Uterus (tissue), 3 donors: ENCODE measurements at regions not wholly inside any gene's neighbourhood (a gene's known extent, or its start where the extent isn't known, plus 50 kb on each side); places are given as distances from the start of the nearest gene placed in this dataset.

ENCODE experiments used
- DNase-seq, 2 donors: peaks; one replicate each; pipeline ENCODE4 v3.0.0-alpha.2; 2019 to 2020
- H3K27ac ChIP-seq, 2 donors: fragments of 200-600 bp; sonication (generic); 1 replicate in 1 of 2; 2 replicates in 1 of 2; pipeline ENCODE4 v1.5.1; 2016 to 2018
- H3K27me3 ChIP-seq, 2 donors: fragments of 200-600 bp; sonication (generic); one replicate each; pipeline ENCODE4 v1.5.1; 2018 to 2019; ENCODE audit warnings: control low read depth in 1 of 2
- H3K36me3 ChIP-seq, 2 donors: fragments of 200-600 bp; sonication (generic); one replicate each; pipeline ENCODE4 v1.5.1; 2019; ENCODE audit warnings: control low read depth in 1 of 2
- H3K4me1 ChIP-seq, 2 donors: fragments of 200-600 bp; sonication (generic); one replicate each; pipeline ENCODE4 v1.5.1; 2018 to 2019; ENCODE audit warnings: control low read depth in 1 of 2
- H3K4me3 ChIP-seq, 2 donors: fragments of 200-600 bp; sonication (generic); 1 replicate in 1 of 2; 2 replicates in 1 of 2; pipeline ENCODE4 v1.5.1; 2018 to 2019; ENCODE audit warnings: mild to moderate bottlenecking in 1 of 2
- H3K9me3 ChIP-seq, 2 donors: fragments of 200-600 bp; sonication (generic); one replicate each; pipeline ENCODE4 v1.5.1; 2019; ENCODE audit warnings: control low read depth in 1 of 2
- POLR2A ChIP-seq, 2 donors: fragments of 450-650 bp; IDR thresholded peaks; one replicate each; pipeline ENCODE4 v1.6.1; 2016; ENCODE audit warnings: antibody characterized with exemption in 2 of 2, mild to moderate bottlenecking in 1 of 2, moderate library complexity in 1 of 2
- intact Hi-C: fragments of 100-400 bp; cut with DNase I; formaldehyde crosslinking; loops from one replicate; pipeline ENCODE4 v1.15.1; 2023; ENCODE audit warnings: low total_unique reads
- TF ChIP-seq, protein P1 (sequence below), 4 experiments: fragments of 200-600 bp in 2 of 4; fragments of 450-650 bp in 2 of 4; sonication (generic) in 2 of 4; IDR thresholded peaks; one replicate each; pipeline ENCODE4 v1.5.1; 2016 to 2019; ENCODE audit warnings: antibody characterized with exemption in 4 of 4, mild to moderate bottlenecking in 2 of 4, moderate library complexity in 1 of 4
- donor health status: DM: yes; HTN: yes; CAD: no.

DNA sequence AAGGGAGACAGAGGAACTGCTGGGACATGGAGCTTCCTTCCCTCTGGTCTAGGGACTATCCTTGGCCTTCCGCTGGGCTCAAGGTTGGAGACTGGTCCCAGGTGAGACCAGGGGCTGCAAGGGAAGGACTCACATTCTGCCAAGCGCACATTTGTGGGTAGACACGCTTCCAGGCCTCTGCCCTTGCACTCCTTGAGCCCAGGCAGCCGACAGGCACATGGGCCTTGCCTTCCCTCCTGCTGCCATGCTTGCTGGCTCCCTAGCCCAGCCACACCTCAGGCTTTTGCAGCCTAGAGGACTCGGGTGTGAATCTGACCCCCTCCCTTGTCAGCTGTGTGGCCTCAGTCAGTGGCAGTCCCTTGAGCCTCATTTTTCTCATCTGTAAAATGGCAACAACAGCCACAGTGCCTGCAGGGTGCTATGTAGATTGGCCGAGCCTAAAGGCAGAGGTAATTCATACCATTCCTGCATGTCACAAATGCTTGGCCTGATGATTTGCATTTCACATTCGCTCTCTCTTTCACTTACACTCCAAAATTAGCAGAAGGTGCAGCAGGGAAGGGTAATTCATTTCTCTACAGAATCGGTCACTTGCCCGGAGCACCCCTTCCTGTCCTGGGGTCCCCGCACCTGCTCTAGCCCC, 57.6 kb upstream of the NECTIN1 start:
- TF ChIP-seq, protein P1, sequence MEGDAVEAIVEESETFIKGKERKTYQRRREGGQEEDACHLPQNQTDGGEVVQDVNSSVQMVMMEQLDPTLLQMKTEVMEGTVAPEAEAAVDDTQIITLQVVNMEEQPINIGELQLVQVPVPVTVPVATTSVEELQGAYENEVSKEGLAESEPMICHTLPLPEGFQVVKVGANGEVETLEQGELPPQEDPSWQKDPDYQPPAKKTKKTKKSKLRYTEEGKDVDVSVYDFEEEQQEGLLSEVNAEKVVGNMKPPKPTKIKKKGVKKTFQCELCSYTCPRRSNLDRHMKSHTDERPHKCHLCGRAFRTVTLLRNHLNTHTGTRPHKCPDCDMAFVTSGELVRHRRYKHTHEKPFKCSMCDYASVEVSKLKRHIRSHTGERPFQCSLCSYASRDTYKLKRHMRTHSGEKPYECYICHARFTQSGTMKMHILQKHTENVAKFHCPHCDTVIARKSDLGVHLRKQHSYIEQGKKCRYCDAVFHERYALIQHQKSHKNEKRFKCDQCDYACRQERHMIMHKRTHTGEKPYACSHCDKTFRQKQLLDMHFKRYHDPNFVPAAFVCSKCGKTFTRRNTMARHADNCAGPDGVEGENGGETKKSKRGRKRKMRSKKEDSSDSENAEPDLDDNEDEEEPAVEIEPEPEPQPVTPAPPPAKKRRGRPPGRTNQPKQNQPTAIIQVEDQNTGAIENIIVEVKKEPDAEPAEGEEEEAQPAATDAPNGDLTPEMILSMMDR (IDR thresholded peaks at IDR 0.05) = no peak
- no peak for TF ChIP-seq POLR2A (IDR thresholded peaks at IDR 0.05)
- Histone ChIP-seq H3K4me3 (no peak overlapping the region), H3K9me3 (no peaks in the 10 kb centered on the region), H3K27me3 (no peaks in the 10 kb centered on the region), H3K4me1 (no peaks in the 10 kb centered on the region), H3K27ac (no peak overlapping the region), H3K36me3 (no peaks in the 10 kb centered on the region)
- intact Hi-C loops = no loop called here
- DNase-seq = no peak

DNA sequence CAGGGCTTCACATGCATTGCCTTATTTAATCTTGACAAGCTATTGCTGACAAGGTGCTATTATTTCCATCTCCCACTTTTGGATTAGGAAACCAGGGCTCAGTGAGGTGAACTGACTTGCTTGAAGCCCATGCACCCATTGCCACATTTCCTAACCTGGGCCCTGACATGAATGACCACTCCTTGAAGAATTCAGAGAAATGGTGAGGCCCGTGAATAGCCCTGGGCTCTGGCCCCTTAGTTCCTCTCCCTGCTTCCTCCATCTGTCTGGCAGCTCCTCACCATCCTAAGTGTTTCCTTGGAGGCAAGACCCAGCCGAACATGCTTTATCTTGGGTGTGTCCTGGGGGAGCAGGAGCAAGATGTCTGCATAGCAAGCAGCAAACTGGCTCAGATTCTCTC, 56.1 kb upstream of the NECTIN1 start:
- DNase-seq = no peak
- H3K9me3 ChIP-seq = no peaks in the 10 kb centered on the region
- no peak for TF ChIP-seq POLR2A (IDR thresholded peaks at IDR 0.05)
- TF ChIP-seq, protein P1 (IDR thresholded peaks at IDR 0.05) = no peak
- H3K4me3 ChIP-seq = no peak overlapping the region
- intact Hi-C loops = no loop called here
- H3K27ac ChIP-seq = no peak overlapping the region
- no peaks in the 10 kb centered on the region for H3K27me3 ChIP-seq
- no peaks in the 10 kb centered on the region for H3K36me3 ChIP-seq
- H3K4me1 ChIP-seq = no peaks in the 10 kb centered on the region

DNA sequence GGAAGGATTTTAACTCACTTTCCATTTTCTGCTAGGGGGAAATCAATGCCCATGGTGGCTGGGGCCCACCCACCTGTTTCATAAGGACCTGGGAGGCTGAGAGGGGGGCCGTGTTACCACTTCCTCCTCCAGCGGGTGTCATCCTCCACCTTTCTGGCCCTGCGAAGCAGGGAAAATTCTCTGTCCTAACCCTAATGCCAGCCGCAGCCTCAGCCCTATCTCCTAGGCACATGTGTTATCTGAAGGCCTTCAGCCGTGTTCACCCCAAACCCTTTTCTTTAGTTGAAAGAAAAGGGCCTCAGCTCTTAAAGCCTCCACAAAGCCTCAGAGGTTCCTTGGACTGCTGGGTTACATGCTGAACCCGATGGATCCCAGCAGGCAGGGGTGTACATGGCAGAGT, 55.4 kb upstream of the NECTIN1 start:
- no peak overlapping the region for H3K27ac ChIP-seq
- no peaks in the 10 kb centered on the region for H3K36me3 ChIP-seq
- H3K4me1 ChIP-seq = no peaks in the 10 kb centered on the region
- no peaks in the 10 kb centered on the region for H3K27me3 ChIP-seq
- intact Hi-C loops = no loop called here
- no peak for DNase-seq
- no peaks in the 10 kb centered on the region for H3K9me3 ChIP-seq
- no peak for TF ChIP-seq POLR2A (IDR thresholded peaks at IDR 0.05)
- TF ChIP-seq, protein P1 (IDR thresholded peaks at IDR 0.05) = no peak
- H3K4me3 ChIP-seq = no peak overlapping the region

DNA sequence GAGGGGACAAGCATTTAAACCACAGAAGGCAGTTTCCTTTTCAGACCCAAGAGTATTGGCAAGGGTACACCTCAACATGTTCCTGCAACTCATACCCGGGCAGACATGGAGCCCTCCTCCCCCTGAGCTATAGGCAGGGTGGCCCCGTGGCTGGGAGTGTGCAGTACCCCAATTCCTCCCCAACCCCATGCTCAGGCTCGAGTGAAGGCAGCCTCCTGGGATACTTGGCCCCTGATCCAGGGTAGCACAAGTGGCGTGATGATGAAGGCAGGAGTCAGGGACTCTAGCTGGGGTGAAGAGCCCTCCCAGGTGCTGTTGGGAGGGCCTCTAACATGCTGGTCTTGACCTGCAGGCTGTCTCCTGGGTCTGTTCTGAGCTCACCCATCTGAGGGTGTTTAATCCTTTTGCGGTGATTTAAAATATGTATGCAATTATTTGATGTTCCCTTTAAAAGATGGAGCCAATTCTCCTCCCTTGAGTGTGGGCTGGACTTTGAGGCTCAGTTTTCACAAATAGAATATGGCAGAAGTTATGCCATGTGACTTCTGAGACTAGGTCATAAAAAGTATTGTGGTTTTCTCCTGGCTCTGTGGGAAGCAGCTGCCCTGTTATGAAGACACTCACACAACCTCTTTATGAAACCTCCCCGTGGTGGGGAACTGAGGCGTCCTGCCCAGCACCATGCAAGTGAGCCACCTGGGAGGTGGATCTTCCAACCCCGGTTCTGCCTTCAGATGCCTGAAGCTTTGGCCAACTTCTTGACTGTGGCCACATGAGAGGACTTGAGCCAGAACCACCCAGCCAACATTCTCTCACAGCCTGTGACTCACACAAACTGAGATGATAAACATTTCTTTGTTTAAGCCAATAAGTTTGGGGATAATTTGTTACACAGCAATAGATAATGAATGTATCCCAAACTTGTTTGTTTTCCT, 54.7 kb upstream of the NECTIN1 start:
- intact Hi-C loops = no loop called here
- Histone ChIP-seq H3K9me3 (no peaks in the 10 kb centered on the region), H3K4me1 (no peaks in the 10 kb centered on the region), H3K4me3 (no peak overlapping the region), H3K27ac (no peak overlapping the region), H3K27me3 (no peaks in the 10 kb centered on the region), H3K36me3 (no peaks in the 10 kb centered on the region)
- DNase-seq = no peak
- TF ChIP-seq, protein P1 (IDR thresholded peaks at IDR 0.05) = no peak
- no peak for TF ChIP-seq POLR2A (IDR thresholded peaks at IDR 0.05)

DNA sequence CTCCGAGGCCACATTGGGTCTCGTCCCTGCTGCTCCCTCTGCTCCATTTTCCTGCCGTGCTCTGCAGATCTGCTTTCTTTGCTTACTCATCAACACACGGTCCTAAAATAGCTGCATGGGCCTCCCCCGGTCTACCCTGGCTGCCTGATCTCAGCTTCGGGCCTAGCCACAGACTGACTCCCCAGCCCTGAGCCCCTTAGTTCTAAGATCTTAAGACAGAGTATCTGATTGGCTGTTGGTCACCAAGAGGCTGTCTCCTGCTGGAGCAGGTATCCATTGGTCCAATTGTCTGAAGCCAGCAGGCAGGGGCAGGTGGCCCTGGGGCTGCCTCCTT, 53.7 kb upstream of the NECTIN1 start:
- Histone ChIP-seq H3K4me1 (no peaks in the 10 kb centered on the region), H3K27ac (no peak overlapping the region), H3K27me3 (no peaks in the 10 kb centered on the region), H3K36me3 (no peaks in the 10 kb centered on the region), H3K4me3 (no peak overlapping the region), H3K9me3 (no peaks in the 10 kb centered on the region)
- TF ChIP-seq POLR2A (IDR thresholded peaks at IDR 0.05) = no peak
- TF ChIP-seq, protein P1 (IDR thresholded peaks at IDR 0.05) = no peak
- intact Hi-C loops = no loop called here
- DNase-seq = peak; percentile 28 to 29
